H9 (cell line): ENCODE measurements at regions not wholly inside any gene's neighbourhood (a gene's known extent, or its start where the extent isn't known, plus 50 kb on each side); places are given as distances from the start of the nearest gene placed in this dataset.

Experiments used
- DNase-seq: peaks from one replicate; pipeline ENCODE4 v3.0.0-alpha.2; 2017
- H2AFZ ChIP-seq: one replicate; pipeline ENCODE4 v1.6.1; 2013; ENCODE audit warnings: mild to moderate bottlenecking, low read length, control low read depth, moderate library complexity
- H2AK5ac ChIP-seq: 2 replicates; pipeline ENCODE4 v1.6.1; 2013; ENCODE audit warnings: low read length, control low read depth, mixed read lengths; ENCODE audit not compliant: insufficient read length
- H2BK120ac ChIP-seq: one replicate; pipeline ENCODE4 v1.6.1; 2013; ENCODE audit warnings: low read depth, mild to moderate bottlenecking, low read length, control low read depth, inconsistent platforms; ENCODE audit not compliant: poor library complexity, severe bottlenecking
- H2BK12ac ChIP-seq: 2 replicates; pipeline ENCODE4 v1.6.1; 2013; ENCODE audit warnings: low read length, control low read depth, mixed read lengths, low read depth; ENCODE audit not compliant: insufficient read length
- H2BK15ac ChIP-seq: 2 replicates; pipeline ENCODE4 v1.6.1; 2013; ENCODE audit warnings: low read depth, low read length, control low read depth
- H2BK20ac ChIP-seq: one replicate; pipeline ENCODE4 v1.6.1; 2013; ENCODE audit warnings: low read depth, mild to moderate bottlenecking, low read length, control low read depth, inconsistent platforms; ENCODE audit not compliant: poor library complexity, severe bottlenecking
- H2BK5ac ChIP-seq: 2 replicates; pipeline ENCODE4 v1.6.1; 2013; ENCODE audit warnings: low read length, control low read depth, mixed read lengths; ENCODE audit not compliant: insufficient read length
- H3K14ac ChIP-seq: 2 replicates; pipeline ENCODE4 v1.6.1; 2013; ENCODE audit warnings: low read length, control low read depth; ENCODE audit not compliant: insufficient read depth
- H3K18ac ChIP-seq: 2 replicates; pipeline ENCODE4 v1.6.1; 2013; ENCODE audit warnings: low read depth, mild to moderate bottlenecking, mixed read lengths, low read length, control low read depth; ENCODE audit not compliant: insufficient read length
- H3K23ac ChIP-seq: 2 replicates; pipeline ENCODE4 v1.6.1; 2013; ENCODE audit warnings: low read length, control low read depth, mixed read lengths, low read depth; ENCODE audit not compliant: insufficient read length
- H3K23me2 ChIP-seq: 2 replicates; pipeline ENCODE4 v1.6.1; 2013; ENCODE audit warnings: low read depth, mild to moderate bottlenecking, mixed read lengths, low read length, control low read depth; ENCODE audit not compliant: insufficient read length, poor library complexity, severe bottlenecking
- H3K27ac ChIP-seq: 2 replicates; pipeline ENCODE4 v1.5.1; 2013; ENCODE audit warnings: low read length, control low read depth, mixed read lengths, low read depth; ENCODE audit not compliant: insufficient read length
- H3K27me3 ChIP-seq: 2 replicates; pipeline ENCODE4 v1.6.1; 2013; ENCODE audit warnings: low read length, control low read depth, inconsistent platforms; ENCODE audit not compliant: insufficient read depth
- H3K4ac ChIP-seq: 2 replicates; pipeline ENCODE4 v1.6.1; 2013; ENCODE audit warnings: low read depth, mild to moderate bottlenecking, control low read depth, inconsistent platforms, low read length, moderate library complexity
- H3K4me1 ChIP-seq: 2 replicates; pipeline ENCODE4 v1.6.1; 2013; ENCODE audit warnings: low read length, control low read depth, inconsistent platforms; ENCODE audit not compliant: insufficient read depth
- H3K4me2 ChIP-seq: 2 replicates; pipeline ENCODE4 v1.6.1; 2013; ENCODE audit warnings: low read length, control low read depth, mixed read lengths; ENCODE audit not compliant: insufficient read length, insufficient read depth
- H3K56ac ChIP-seq: 2 replicates; pipeline ENCODE4 v1.6.1; 2013; ENCODE audit warnings: low read depth, mild to moderate bottlenecking, mixed read lengths, low read length, control low read depth; ENCODE audit not compliant: insufficient read length
- H3K79me1 ChIP-seq: 2 replicates; pipeline ENCODE4 v1.6.1; 2013; ENCODE audit warnings: low read depth, mild to moderate bottlenecking, moderate library complexity, low read length, control low read depth, inconsistent platforms; ENCODE audit not compliant: insufficient read depth, poor library complexity, severe bottlenecking
- H3K79me2 ChIP-seq: 2 replicates; pipeline ENCODE4 v1.6.1; 2013; ENCODE audit warnings: low read length, control low read depth, inconsistent platforms; ENCODE audit not compliant: insufficient read depth
- H3K9ac ChIP-seq: 2 replicates; pipeline ENCODE4 v1.6.1; 2013; ENCODE audit warnings: low read length, control low read depth, mixed read lengths; ENCODE audit not compliant: insufficient read length; ENCODE audit errors: extremely low read depth
- H3K9me3 ChIP-seq: one replicate; pipeline ENCODE4 v1.6.1; 2013; ENCODE audit warnings: low read depth, low read length, inconsistent platforms; ENCODE audit not compliant: control insufficient read depth
- H3T11ph ChIP-seq: one replicate; pipeline ENCODE4 v1.6.1; 2013; ENCODE audit warnings: mild to moderate bottlenecking, low read length, control low read depth, inconsistent platforms
- H4K20me1 ChIP-seq: one replicate; pipeline ENCODE4 v1.6.1; 2013; ENCODE audit not compliant: control insufficient read depth, insufficient read length, insufficient read depth
- H4K5ac ChIP-seq: 2 replicates; pipeline ENCODE4 v1.6.1; 2013; ENCODE audit warnings: low read depth, mild to moderate bottlenecking, mixed read lengths, low read length, control low read depth; ENCODE audit not compliant: insufficient read length
- H4K8ac ChIP-seq: replicated peaks from 2 replicates; pipeline ENCODE4 v1.6.1; 2013; ENCODE audit warnings: low read length, control low read depth, mixed read lengths, low read depth; ENCODE audit not compliant: insufficient read length
- H4K91ac ChIP-seq: 2 replicates; pipeline ENCODE4 v1.6.1; 2013; ENCODE audit warnings: low read depth, mild to moderate bottlenecking, moderate library complexity, mixed read lengths, low read length, control low read depth; ENCODE audit not compliant: insufficient read length
- H3K27ac Mint-ChIP-seq, 3 experiments: 2 replicates in 2 of 3; 3 replicates in 1 of 3; pipeline ENCODE4 v1.8.0; 2020 to 2021; ENCODE audit warnings: mixed read lengths in 3 of 3, mild to moderate bottlenecking in 1 of 3, moderate library complexity in 1 of 3
- H3K27me3 Mint-ChIP-seq: 2 replicates; pipeline ENCODE4 v1.8.0; 2021; ENCODE audit warnings: low read depth, mild to moderate bottlenecking, moderate library complexity, mixed read lengths
- H3K36me3 Mint-ChIP-seq, 3 experiments: 2 replicates in 2 of 3; 3 replicates in 1 of 3; pipeline ENCODE4 v1.8.0; 2020 to 2021; ENCODE audit warnings: low read depth in 3 of 3, mixed read lengths in 3 of 3; ENCODE audit not compliant: insufficient read depth in 1 of 3
- H3K4me1 Mint-ChIP-seq, 2 experiments: 2 replicates each; pipeline ENCODE4 v1.8.0; 2020; ENCODE audit warnings: mixed read lengths in 2 of 2
- H3K4me3 Mint-ChIP-seq, 2 experiments: 2 replicates in 1 of 2; 3 replicates in 1 of 2; pipeline ENCODE4 v1.8.0; 2020 to 2021; ENCODE audit warnings: mild to moderate bottlenecking in 2 of 2, mixed read lengths in 2 of 2, moderate library complexity in 1 of 2
- H3K9me3 Mint-ChIP-seq, 2 experiments: 2 replicates in 1 of 2; 3 replicates in 1 of 2; pipeline ENCODE4 v1.8.0; 2020; ENCODE audit warnings: mild to moderate bottlenecking in 2 of 2, mixed read lengths in 2 of 2, moderate library complexity in 1 of 2
- CTCF ChIP-seq: fragments of 200-600 bp; sonication (generic); conservative IDR thresholded peaks from 3 replicates; pipeline ENCODE4 v1.8.0; 2021; ENCODE audit warnings: antibody characterized with exemption, mild to moderate bottlenecking
- WGBS: extraction: QIAGEN DNeasy Blood & Tissue Kit; methylation state at CpG from one replicate; pipeline ENCODE4 v1.1.7; 2013; ENCODE audit warnings: missing lambda C conversion rate, low lambda C conversion rate, mixed read lengths; ENCODE audit not compliant: insufficient read length; ENCODE audit errors: extremely low coverage; 5-methylcytosine and 5-hydroxymethylcytosine counted together

GRCh38 chr3:63064209-63064755, 189.1 kb upstream of the CADPS start:
- Mint-ChIP-seq H3K4me3 (no peak overlapping the region), H3K27ac (no peak overlapping the region), H3K27me3 (no peaks in the 10 kb centered on the region), H3K36me3 (peaks cover 0 to 5% (median 0%) of the 10 kb centered on the region in 3 experiments; a peak in 1 of 7 replicates), H3K4me1 (peaks cover 27 to 33% of the 10 kb centered on the region in 2 experiments), H3K9me3 (no peaks in the 10 kb centered on the region)
- Histone ChIP-seq H4K8ac (no peak overlapping the region), H3K27ac (no peak overlapping the region), H3K14ac (no peak overlapping the region), H3T11ph (no peak overlapping the region), H3K4me1 (no peaks in the 10 kb centered on the region; the same call in 1 of the 2 replicates), H3K23ac (no peak overlapping the region), H3K18ac (no peak overlapping the region), H3K56ac (no peak overlapping the region), H2BK20ac (no peak overlapping the region), H4K5ac (no peak overlapping the region), H3K4ac (no peak overlapping the region), H3K23me2 (no peaks in the 10 kb centered on the region), H2BK120ac (no peak overlapping the region), H3K9ac (no peak overlapping the region), H2BK15ac (no peak overlapping the region), H4K91ac (no peak overlapping the region), H4K20me1 (no peaks in the 10 kb centered on the region), H2AFZ (no peak overlapping the region), H3K9me3 (no peaks in the 10 kb centered on the region), H3K79me2 (no peaks in the 10 kb centered on the region), H3K79me1 (no peaks in the 10 kb centered on the region), H2BK12ac (no peak overlapping the region), H3K4me2 (no peak overlapping the region), H2BK5ac (no peak overlapping the region), H3K27me3 (no peaks in the 10 kb centered on the region), H2AK5ac (no peak overlapping the region)
- DNase-seq = no peak
- WGBS = no CpG with 5 or more reads among the region's 1 CpG
- TF ChIP-seq CTCF = no peak
